Fibroblast of skin of left quadriceps (primary cell): ENCODE measurements at regions not wholly inside any gene's neighbourhood (a gene's known extent, or its start where the extent isn't known, plus 50 kb on each side); places are given as distances from the start of the nearest gene placed in this dataset.

Source experiments
- DNase-seq, 2 experiments: peaks; one replicate each; pipeline ENCODE4 v3.0.0-alpha.2; 2013; ENCODE audit warnings: low read depth in 2 of 2

DNA sequence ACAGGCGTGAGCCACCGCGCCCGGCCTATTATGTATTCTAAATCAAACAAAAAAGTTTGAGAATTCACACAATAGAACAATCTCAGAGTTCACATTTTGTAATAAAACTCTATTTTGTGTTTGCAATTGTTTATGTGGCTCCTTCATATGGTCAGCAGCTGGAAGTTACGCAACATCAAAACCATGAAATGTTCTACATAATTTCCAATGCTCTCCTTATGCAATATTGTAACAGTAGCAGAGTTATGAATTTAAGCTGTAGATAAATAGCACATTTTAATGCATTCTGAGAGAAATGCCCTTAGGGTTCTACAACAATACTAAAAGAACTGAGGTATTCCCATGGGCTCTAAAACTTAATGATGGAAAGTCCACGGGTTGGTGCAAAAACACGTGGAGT is 62.3 kb upstream of the COL11A1 start:
- DNase-seq = peak in 1 of 2 experiments; percentile 37

GRCh38 chr1:103162360-103162759 is 54.0 kb upstream of the COL11A1 start:
- DNase-seq = no peak

- no peak for DNase-seq
These were observed 52.0 kb upstream of the COL11A1 start for GRCh38 chr1:103160281-103160680.
